ENCODE measurements at regions not wholly inside any gene's neighbourhood (a gene's known extent, or its start where the extent isn't known, plus 50 kb on each side); places are given as distances from the start of the nearest gene placed in this dataset.

DNA sequence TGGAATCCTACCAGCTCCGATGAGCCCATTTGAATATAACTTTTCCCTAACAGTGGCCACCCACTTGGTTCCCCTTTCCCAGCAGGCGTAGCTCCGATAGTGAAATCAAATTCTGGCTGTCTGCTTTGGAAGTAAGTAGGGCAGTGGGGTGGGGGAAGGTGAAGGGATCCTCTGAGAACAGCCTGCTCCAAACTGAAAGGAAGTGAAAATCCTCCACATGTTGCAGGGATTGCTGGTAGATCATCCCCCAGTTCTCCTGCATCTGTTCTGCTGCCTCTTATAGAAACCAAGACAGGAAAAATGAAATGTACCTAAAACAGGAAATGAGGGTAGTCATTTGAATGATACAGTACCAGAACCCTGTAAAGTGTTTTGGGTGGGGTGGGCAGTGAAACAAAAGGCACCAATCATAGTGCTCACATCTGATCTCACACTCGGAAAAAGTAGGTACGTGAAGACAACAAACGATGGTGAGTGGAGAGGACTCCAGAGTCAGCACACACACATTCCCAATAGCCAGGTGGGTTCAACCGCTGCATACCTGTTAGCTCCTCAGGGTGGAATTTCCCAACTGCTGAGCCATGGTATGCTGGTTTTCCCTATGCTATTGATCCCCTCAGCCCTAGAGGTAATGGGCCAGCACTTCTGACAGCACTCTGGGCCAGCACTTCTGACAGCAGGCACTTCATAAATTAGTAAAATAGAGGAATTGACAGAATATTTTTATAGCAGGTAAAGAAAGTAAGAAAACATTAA, 304.9 kb upstream of the ADAMTS9 start:
- H3K4me3 ChIP-seq (ENCODE audit: low read depth in 2 of 2, low read length in 1 of 2) = no peak overlapping the region
- no peak for TF ChIP-seq SMC3 (IDR thresholded peaks at IDR 0.05; ENCODE audit: low read depth, low read length)
- no peak for TF ChIP-seq MEF2A (IDR thresholded peaks at IDR 0.05; ENCODE audit: borderline replicate concordance, low read depth)
- no peak for TF ChIP-seq TEAD4 (IDR thresholded peaks at IDR 0.05; ENCODE audit: borderline replicate concordance, insufficient read depth)
- TF ChIP-seq POLR2AphosphoS5 (IDR thresholded peaks at IDR 0.05; ENCODE audit: low read depth, low read length) = no peak
- no peak for TF ChIP-seq RCOR1 (IDR thresholded peaks at IDR 0.05; ENCODE audit: low read length)
- TF ChIP-seq GABPA (IDR thresholded peaks at IDR 0.05; ENCODE audit: low read depth) = no peak
- no peak for TF ChIP-seq NFIC (IDR thresholded peaks at IDR 0.05; ENCODE audit: borderline replicate concordance)
- no peak for TF ChIP-seq TCF12 (IDR thresholded peaks at IDR 0.05)
- no peak for TF ChIP-seq MXI1 (IDR thresholded peaks at IDR 0.05; ENCODE audit: low read depth, low read length)
- no peak for TF ChIP-seq NRF1 (IDR thresholded peaks at IDR 0.05; ENCODE audit: low read depth, low read length)
- TF ChIP-seq FOXJ3 (CRISPR knock-in tag; IDR thresholded peaks at IDR 0.05) = no peak
- H3K4me1 ChIP-seq (ENCODE audit: control insufficient read depth in 1 of 2, insufficient read depth in 2 of 2, low read depth in 1 of 2, low read length in 1 of 2) = peaks cover 0 to 10% of the 10 kb centered on the region in 2 experiments; a peak in 3 of 4 replicates
- ChIA-PET POLR2A (no interaction called here), CTCF (no interaction called here)
- peak overlapping the region in 1 of 2 experiments; percentile 34; a peak in 1 of 4 replicates for H3K27ac ChIP-seq (ENCODE audit: low read depth in 2 of 2, low read length in 1 of 2)
- no peaks in the 10 kb centered on the region for H3K27me3 ChIP-seq (ENCODE audit: insufficient read depth)
- H3K4me2 ChIP-seq = 0 out of 2 replicates have a peak overlapping the region, but pooled peaks have one; percentile 11
- WGBS (ENCODE audit: low lambda C conversion rate) = 82% methylated on average over 7 of the region's 7 CpGs
- no peaks in the 10 kb centered on the region for H3K9me3 ChIP-seq
- no peak for DNase-seq
- H3K9me2 ChIP-seq = no peaks in the 10 kb centered on the region
- no peaks in the 10 kb centered on the region for H3K79me2 ChIP-seq (ENCODE audit: insufficient read depth)
- peak overlapping the region; percentile 36; the same call in 1 of the 2 replicates for H2AFZ ChIP-seq (ENCODE audit: low read depth)
- no peaks in the 10 kb centered on the region for H3K36me3 ChIP-seq (replicated peaks in 1 of 2; ENCODE audit: control insufficient read depth in 1 of 2, insufficient read depth in 2 of 2, low read length in 1 of 2)
- no peaks in the 10 kb centered on the region for H3F3A ChIP-seq (replicated peaks; ENCODE audit: insufficient read depth)
- H4K20me1 ChIP-seq (ENCODE audit: insufficient read depth) = no peaks in the 10 kb centered on the region
- no peak overlapping the region for H3K9ac ChIP-seq

DNA sequence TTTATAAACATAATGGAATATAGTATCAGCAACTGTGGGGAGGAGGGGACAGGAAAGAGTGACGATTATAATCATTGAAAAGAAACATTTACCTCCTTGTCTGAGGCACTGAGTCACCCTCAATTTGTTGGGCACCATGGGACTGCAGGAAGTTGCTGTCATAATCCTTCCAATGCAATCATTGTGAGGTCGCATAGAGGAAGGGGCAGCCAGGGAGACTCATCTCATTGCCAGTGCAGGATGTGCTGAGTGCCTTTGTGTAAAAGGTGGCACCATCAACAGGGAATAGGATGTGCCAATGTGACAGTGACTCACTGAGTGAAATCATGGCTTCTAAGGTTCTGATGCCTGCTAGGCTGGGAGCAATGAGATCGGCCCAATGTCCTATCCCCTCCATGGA, 300.4 kb upstream of the ADAMTS9 start:
- no peaks in the 10 kb centered on the region for H3K9me3 ChIP-seq
- 6% methylated on average over 3 of the region's 3 CpGs for WGBS (ENCODE audit: low lambda C conversion rate)
- H3K4me3 ChIP-seq (ENCODE audit: low read depth in 2 of 2, low read length in 1 of 2) = no peak overlapping the region
- H2AFZ ChIP-seq (ENCODE audit: low read depth) = no peak overlapping the region; the same call in 1 of the 2 replicates
- H3K79me2 ChIP-seq (ENCODE audit: insufficient read depth) = no peaks in the 10 kb centered on the region
- H3K9ac ChIP-seq = no peak overlapping the region
- TF ChIP-seq EP300 (IDR thresholded peaks at IDR 0.05; ENCODE audit: borderline replicate concordance in 1 of 2, low read depth in 1 of 2, low read length in 1 of 2) (peak in 1 of 2 experiments; percentile 63; a peak in 1 of 4 replicates), TCF12 (IDR thresholded peaks at IDR 0.05) (peak; percentile 48), MEF2A (IDR thresholded peaks at IDR 0.05; ENCODE audit: borderline replicate concordance, low read depth) (no peak), JUND (IDR thresholded peaks at IDR 0.05) (0 out of 2 replicates have a peak, but pooled peaks have one; percentile 34), RXRA (IDR thresholded peaks at IDR 0.05; ENCODE audit: borderline replicate concordance, low read depth) (no peak)
- TF ChIP-seq, protein P1, sequence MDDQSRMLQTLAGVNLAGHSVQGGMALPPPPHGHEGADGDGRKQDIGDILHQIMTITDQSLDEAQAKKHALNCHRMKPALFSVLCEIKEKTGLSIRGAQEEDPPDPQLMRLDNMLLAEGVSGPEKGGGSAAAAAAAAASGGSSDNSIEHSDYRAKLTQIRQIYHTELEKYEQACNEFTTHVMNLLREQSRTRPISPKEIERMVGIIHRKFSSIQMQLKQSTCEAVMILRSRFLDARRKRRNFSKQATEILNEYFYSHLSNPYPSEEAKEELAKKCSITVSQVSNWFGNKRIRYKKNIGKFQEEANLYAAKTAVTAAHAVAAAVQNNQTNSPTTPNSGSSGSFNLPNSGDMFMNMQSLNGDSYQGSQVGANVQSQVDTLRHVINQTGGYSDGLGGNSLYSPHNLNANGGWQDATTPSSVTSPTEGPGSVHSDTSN (IDR thresholded peaks at IDR 0.05) = peak; percentile 74
- peak overlapping the region in 1 of 2 experiments; percentile 76; a peak in 2 of 4 replicates for H3K27ac ChIP-seq (ENCODE audit: low read depth in 2 of 2, low read length in 1 of 2)
- H3K4me1 ChIP-seq (ENCODE audit: control insufficient read depth in 1 of 2, insufficient read depth in 2 of 2, low read depth in 1 of 2, low read length in 1 of 2) = peaks cover 5 to 15% of the 10 kb centered on the region in 2 experiments
- DNase-seq = no peak
- ChIA-PET POLR2A (no interaction called here), CTCF (no interaction called here)
- H3K4me2 ChIP-seq = no peak overlapping the region
- no peaks in the 10 kb centered on the region for H4K20me1 ChIP-seq (ENCODE audit: insufficient read depth)
- no peaks in the 10 kb centered on the region for H3K27me3 ChIP-seq (ENCODE audit: insufficient read depth)
- peaks cover 4% of the 10 kb centered on the region for H3F3A ChIP-seq (replicated peaks; ENCODE audit: insufficient read depth)
- H3K9me2 ChIP-seq = no peaks in the 10 kb centered on the region
- H3K36me3 ChIP-seq (replicated peaks in 1 of 2; ENCODE audit: control insufficient read depth in 1 of 2, insufficient read depth in 2 of 2, low read length in 1 of 2) = no peaks in the 10 kb centered on the region
